ENCODE measurements at regions not wholly inside any gene's neighbourhood (a gene's known extent, or its start where the extent isn't known, plus 50 kb on each side); places are given as distances from the start of the nearest gene placed in this dataset.

GRCh38 chr2:78020491-78020890 lies 498.3 kb upstream of the LRRTM4 start:
- no peak for DNase-seq (ENCODE audit: low spot score)
- FAIRE-seq: no peak

- FAIRE-seq (no peak), DNase-seq (ENCODE audit: low spot score) (no peak)
Measured at GRCh38 chr2:78023356-78023755, 501.2 kb upstream of the LRRTM4 start.

GRCh38 chr2:78024996-78025395 lies 502.8 kb upstream of the LRRTM4 start:
- DNase-seq (ENCODE audit: low spot score) (peak; percentile 71), FAIRE-seq (peak; percentile 97)

GRCh38 chr2:78029392-78029995 lies 507.3 kb upstream of the LRRTM4 start:
- FAIRE-seq (no peak), DNase-seq (ENCODE audit: low spot score) (no peak)

DNA sequence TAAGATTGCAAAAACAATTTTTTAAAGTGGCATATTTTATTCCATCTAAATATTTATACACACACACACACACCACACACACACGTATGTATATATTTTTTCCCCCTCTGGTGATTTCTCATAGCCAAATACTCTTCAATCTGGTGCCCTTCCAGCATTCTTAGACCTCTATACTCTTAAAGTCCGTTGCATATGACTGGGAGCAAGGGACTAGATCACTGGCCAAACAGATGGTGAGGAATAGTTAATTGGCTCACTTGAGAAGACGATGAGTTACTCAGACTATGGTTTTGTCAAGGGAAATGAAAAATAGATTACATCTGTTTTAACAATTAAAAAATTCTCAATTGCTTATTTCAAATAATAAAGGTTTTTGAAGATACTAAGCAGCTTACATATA lies 512.5 kb upstream of the LRRTM4 start:
- FAIRE-seq: no peak
- no peak for DNase-seq (ENCODE audit: low spot score)

DNA sequence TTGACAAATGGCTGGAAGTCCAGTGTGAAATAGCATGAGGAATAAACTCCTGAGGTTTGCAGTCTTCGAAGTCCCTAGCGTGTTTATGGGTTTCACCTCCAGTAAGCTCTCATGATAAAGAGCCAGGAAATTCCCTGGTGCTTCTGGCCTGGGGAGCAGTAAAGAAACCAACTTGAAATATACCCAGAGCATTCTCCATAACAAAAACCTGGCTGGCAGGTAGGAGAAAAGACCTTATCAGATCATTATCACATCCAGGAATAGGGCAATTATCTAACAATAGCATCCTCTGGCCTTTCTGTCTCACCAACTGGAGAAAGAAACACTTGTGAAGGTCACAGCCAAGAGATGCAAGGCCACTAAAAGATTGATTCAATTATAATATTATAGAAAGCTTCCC lies 513.6 kb upstream of the LRRTM4 start:
- DNase-seq (ENCODE audit: low spot score) (no peak), FAIRE-seq (no peak)

DNA sequence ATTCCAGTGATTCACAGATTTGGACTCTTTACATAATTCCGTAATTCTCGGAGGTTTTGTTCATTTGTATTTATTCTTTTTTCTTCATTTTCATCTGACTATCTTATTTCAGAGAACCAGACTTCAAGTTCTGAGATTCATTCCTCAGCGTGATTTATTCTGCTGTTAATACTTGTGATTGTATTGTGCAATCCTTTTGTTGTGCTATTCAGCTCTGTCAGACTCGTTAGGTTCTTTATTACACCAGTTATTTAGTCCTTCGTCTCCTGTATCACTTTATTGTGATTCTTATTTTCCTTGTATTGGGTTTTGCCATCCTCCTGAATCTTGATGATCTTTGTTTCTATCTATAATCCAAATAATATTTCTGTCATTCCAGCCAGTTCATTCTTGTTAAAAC lies 529.3 kb upstream of the LRRTM4 start:
- FAIRE-seq (no peak), DNase-seq (ENCODE audit: low spot score) (no peak)

GRCh38 chr2:78056976-78057375 lies 534.8 kb upstream of the LRRTM4 start:
- DNase-seq (ENCODE audit: low spot score) (no peak), FAIRE-seq (no peak)

GRCh38 chr2:78061301-78061700 lies 539.1 kb upstream of the LRRTM4 start:
- DNase-seq (ENCODE audit: low spot score) (peak; percentile 61), FAIRE-seq (no peak)

GRCh38 chr2:78061732-78062131 lies 539.6 kb upstream of the LRRTM4 start:
- DNase-seq (ENCODE audit: low spot score) (no peak), FAIRE-seq (no peak)

GRCh38 chr2:78063246-78064020 lies 541.3 kb upstream of the LRRTM4 start:
- FAIRE-seq (no peak), DNase-seq (ENCODE audit: low spot score) (no peak)

DNA sequence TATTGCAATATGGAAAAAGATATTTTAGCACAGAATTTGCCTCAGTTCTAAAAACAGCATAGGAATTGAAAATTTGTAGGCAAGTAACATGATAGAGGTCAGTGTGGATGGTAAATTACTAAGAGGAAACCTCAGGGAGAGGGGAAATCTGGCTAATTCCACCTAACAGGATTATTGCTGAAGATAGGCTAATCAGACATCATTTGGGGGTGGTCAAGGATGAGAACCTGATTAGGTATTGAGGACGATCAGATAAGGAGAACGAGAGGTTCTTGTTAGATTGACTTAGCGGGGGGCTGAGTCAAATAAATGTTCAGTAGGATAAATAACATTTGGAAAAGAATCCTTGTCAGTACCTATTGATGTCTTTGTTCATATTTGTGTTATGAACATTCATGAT lies 543.2 kb upstream of the LRRTM4 start:
- DNase-seq (ENCODE audit: low spot score) (no peak), FAIRE-seq (no peak)

DNA sequence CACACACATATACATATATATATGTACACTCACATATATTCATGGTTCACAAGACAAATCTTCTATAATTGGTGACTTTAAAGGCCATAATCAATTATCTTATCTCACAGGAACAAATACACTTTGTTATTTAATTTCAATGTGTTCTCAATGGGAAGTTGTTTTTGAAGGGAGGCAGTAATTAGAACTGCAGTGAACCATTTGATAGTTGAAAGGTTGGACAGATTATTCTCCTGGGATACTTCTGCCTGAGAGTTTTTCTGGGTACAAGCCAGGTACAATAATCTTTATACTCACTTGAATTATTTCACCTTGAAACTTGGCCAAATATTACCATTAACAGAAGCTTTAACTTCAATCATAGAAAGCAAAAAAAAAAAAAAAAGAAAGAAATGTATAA lies 546.6 kb upstream of the LRRTM4 start:
- no peak for DNase-seq (ENCODE audit: low spot score)
- no peak for FAIRE-seq

DNA sequence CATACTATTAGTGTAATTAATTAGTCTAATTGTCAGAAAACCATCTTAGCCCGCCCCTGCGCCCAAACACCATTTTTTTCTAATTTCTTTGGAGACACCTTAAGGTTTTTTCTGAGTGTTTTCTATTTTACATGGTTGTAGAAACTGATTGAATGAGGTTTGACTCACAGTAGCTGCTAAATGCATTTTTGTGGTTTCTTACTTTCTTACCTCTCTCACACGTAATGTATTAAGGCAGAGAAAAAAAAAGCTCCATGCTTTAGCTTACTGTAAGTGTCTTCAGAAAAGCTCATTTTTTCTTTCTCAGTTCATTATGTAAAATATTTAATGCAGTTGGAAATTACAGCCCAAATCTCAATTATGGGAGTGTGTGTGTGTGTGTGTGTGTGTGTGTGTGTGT lies 548.5 kb upstream of the LRRTM4 start:
- peak; percentile 26 for DNase-seq (ENCODE audit: low spot score)

DNA sequence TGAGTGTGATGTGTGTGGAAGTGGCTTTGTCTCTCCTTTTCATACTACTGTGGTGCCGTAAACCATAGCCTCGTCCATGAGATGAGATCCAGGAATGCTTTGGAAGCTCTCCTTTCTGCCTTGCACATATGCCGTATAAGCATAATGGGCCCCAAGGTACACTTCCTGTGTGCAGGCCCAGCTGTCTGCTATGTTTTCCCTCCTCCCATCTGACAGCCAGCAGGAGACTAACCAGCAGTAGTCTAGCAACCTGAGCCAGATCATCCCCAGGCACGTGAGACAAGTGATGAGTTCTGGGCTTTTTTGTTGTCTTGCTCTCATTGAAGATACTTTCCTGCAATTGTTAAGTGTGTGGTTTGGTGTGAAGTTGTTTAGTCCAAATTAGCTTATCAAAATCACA lies 555.5 kb upstream of the LRRTM4 start:
- DNase-seq (ENCODE audit: low spot score) (no peak), FAIRE-seq (no peak)

More for the DNA sequence above, 548.5 kb upstream of the LRRTM4 start:
- FAIRE-seq: peak; percentile 87

GRCh38 chr2:78082555-78082954 lies 560.4 kb upstream of the LRRTM4 start:
- FAIRE-seq: no peak

GRCh38 chr2:78093436-78093835 lies 571.3 kb upstream of the LRRTM4 start:
- FAIRE-seq (no peak), DNase-seq (ENCODE audit: low spot score) (no peak)

More at GRCh38 chr2:78082555-78082954, 560.4 kb upstream of the LRRTM4 start:
- no peak for DNase-seq (ENCODE audit: low spot score)

DNA sequence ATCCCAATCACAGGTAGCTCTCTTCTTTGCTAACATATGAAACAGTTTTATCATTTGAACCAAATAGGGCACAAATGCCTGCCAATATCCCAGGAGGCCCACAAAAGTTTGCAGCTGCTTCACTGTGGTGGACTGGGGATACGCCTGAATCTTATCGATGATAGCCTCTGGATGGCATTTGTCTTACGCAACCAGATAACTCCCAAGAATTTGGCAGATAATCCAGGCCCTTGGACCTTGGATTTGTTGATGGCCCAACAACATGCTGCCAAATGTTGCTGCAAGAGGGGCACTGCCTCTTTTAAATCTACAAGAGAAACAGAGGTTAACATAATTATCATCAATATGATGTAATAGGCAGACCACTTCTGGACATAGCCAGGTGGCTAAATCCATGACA lies 587.1 kb upstream of the LRRTM4 start:
- DNase-seq (ENCODE audit: low spot score) (no peak), FAIRE-seq (no peak)

- FAIRE-seq (no peak), DNase-seq (ENCODE audit: low spot score) (no peak)
Measured at GRCh38 chr2:78115291-78115690, 593.1 kb upstream of the LRRTM4 start.

DNA sequence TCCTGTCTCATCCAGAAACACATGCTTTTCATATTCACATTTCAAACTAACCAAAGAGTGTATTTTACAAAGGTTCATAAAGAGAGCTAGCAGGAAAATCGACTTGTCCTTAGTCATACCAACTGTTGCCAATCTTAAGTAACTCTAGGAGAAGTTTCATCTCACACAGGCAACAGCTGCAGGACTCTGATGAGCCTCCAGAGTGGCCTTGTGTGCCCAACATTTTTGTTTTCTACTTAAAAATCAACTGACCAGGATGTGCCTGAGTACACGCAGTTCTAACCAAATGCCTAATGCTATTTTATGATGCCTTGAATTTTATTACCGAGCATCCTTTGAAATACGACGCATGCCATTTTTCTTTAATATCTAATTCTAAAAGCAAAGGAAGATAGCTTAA lies 595.9 kb upstream of the LRRTM4 start:
- FAIRE-seq (no peak), DNase-seq (ENCODE audit: low spot score) (no peak)

DNA sequence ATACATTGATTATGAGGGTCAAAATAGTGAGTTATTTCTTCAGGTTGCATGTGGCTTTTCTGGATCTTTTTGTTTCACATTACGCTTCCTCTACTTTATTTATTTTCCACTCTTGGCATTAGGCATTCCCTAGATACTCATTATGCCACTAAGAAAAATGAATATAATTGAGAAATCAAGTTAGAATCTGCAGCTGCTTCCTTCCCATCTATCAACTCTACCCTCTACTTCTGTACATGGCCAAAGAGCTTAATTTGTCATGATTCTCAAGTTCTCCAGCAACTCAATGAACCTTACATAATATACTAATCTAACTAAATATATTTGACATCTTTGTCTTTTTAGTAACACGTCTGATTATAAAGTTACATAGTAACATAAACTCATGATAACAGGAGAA lies 598.1 kb upstream of the LRRTM4 start:
- no peak for FAIRE-seq
- no peak for DNase-seq (ENCODE audit: low spot score)

GRCh38 chr2:78125042-78125441 lies 602.9 kb upstream of the LRRTM4 start:
- FAIRE-seq (no peak), DNase-seq (ENCODE audit: low spot score) (no peak)

GRCh38 chr2:78127424-78127823 lies 605.2 kb upstream of the LRRTM4 start:
- no peak for FAIRE-seq
- no peak for DNase-seq (ENCODE audit: low spot score)

Data from RCC 7860 (cell line).